GM13976 (cell line): ENCODE measurements at regions not wholly inside any gene's neighbourhood (a gene's known extent, or its start where the extent isn't known, plus 50 kb on each side); places are given as distances from the start of the nearest gene placed in this dataset.
"Not testable (repeated sequence)": the region's sequence is repeated elsewhere in the genome, so short reads cannot be mapped to it uniquely, and the experiment has no call there.

Experiments used
- DNase-seq: peaks from one replicate; pipeline ENCODE4 v3.0.0; 2012; ENCODE audit warnings: low spot score
- in situ Hi-C: fragments of 300-500 bp; cut with MboI; formaldehyde crosslinking; loops from one replicate; pipeline ENCODE4 v1.12.0; 2022; ENCODE audit warnings: low sequenced_read_pairs, mixed read lengths, inconsistent platforms; ENCODE audit not compliant: unreplicated experiment
- TF ChIP-seq, protein P1 (sequence below): IDR thresholded peaks from 2 replicates; pipeline ENCODE4 v1.5.1; 2012; ENCODE audit warnings: borderline replicate concordance, mild to moderate bottlenecking; ENCODE audit not compliant: insufficient read depth; ENCODE audit errors: extremely low read depth, missing control alignments, control extremely low read depth

DNA sequence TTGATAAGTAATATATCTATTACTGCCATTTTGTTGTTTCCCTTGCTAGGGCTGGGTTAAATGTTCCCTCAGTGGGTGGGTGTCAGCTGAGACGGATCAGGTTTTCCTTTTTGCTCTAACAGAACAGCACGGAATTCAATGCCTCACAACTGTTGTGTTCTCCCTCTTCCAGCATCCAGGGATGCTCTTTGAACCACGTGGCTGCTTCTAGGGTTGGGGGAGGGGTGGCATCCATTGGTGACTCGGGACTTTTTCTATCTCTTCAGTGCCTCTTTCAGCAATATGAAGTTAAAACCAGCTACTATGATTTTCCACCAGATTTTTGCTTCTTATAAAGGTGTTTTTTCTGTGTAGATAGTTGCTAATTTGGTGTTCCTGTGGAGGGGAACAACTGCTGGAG is 884.9 kb upstream of the FOXG1 start:
- TF ChIP-seq, protein P1, sequence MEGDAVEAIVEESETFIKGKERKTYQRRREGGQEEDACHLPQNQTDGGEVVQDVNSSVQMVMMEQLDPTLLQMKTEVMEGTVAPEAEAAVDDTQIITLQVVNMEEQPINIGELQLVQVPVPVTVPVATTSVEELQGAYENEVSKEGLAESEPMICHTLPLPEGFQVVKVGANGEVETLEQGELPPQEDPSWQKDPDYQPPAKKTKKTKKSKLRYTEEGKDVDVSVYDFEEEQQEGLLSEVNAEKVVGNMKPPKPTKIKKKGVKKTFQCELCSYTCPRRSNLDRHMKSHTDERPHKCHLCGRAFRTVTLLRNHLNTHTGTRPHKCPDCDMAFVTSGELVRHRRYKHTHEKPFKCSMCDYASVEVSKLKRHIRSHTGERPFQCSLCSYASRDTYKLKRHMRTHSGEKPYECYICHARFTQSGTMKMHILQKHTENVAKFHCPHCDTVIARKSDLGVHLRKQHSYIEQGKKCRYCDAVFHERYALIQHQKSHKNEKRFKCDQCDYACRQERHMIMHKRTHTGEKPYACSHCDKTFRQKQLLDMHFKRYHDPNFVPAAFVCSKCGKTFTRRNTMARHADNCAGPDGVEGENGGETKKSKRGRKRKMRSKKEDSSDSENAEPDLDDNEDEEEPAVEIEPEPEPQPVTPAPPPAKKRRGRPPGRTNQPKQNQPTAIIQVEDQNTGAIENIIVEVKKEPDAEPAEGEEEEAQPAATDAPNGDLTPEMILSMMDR, result no peak
- no peak for DNase-seq
- in situ Hi-C loops, result no loop called here

DNA sequence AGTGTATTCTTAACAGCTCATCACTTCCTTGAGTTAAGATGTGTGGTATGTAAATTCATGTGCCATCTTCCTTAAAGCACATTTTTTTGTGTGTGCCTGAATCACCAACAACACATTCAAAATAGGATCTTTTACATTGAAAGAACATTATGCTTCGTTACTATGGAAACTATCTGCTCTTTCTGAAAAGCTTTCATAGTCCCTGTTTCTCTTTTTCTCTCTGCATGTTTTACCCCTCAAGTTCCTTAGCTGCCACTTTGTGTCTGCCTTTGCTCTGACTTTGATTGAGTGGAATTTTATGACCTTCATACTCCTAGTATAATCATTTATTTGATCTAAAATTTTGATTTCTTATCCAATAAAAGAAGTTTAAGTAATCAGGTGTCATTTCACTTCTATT is 880.3 kb upstream of the FOXG1 start:
- DNase-seq, result no peak
- TF ChIP-seq, protein P1, result no peak
- in situ Hi-C loops, result no loop called here

DNA sequence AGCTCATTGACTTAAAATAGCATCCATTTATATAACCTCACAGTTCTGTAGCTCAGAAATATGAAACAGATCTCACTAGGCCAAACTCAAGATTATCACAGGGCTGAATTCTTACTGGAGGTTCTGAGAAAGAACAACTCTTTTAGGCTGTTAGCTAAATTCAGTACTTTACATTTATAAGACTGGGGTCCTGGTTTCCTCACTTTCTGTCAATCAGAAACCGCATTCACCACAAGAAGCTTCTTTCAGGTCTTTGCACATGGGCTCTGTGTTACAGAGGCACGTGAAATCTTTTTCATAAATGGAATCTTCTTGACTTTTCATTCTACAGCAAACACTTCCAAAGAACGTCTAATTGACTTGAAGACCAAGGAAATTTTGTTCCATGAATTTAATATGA is 876.3 kb upstream of the FOXG1 start:
- DNase-seq, result no peak
- in situ Hi-C loops, result no loop called here
- TF ChIP-seq, protein P1, result no peak

DNA sequence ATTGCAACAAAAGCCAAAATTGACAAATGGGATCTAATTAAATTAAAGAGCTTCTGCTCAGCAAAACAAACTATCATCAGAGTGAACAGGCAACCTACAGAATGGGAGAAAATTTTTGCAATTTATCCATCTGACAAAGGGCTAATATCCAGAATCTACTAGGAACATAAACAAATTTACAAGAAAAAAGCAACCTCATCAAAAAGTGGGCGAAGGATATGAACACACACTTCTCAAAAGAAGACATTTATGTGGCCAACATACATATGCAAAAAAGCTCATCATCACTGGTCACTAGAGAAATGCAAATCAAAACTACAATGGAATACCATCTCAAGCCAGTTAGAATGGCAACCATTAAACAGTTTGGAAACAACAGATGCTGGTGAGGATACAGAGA is 858.1 kb upstream of the FOXG1 start:
- in situ Hi-C loops, DNase-seq: not testable (repeated sequence)

DNA sequence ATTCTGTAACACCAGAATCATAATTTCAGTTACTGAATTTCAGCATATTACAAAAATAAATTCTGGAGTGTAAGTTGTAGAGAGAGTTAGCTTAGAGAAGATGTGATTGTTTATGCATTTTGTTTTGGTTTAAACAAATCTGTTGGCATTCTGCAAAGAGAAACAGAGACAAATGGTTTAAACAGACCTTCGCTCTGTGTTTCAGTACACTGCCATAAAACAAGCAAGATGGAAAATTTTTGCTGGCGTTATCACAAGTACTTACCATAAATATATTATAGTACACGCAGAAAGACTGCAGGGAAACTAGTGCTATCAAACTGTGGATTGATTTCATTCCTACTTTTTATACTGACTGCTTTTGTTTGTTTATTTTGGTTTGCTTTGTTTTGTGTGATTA is 850.3 kb upstream of the FOXG1 start:
- in situ Hi-C loops, result no loop called here
- DNase-seq, result no peak
- TF ChIP-seq, protein P1, result no peak

DNA sequence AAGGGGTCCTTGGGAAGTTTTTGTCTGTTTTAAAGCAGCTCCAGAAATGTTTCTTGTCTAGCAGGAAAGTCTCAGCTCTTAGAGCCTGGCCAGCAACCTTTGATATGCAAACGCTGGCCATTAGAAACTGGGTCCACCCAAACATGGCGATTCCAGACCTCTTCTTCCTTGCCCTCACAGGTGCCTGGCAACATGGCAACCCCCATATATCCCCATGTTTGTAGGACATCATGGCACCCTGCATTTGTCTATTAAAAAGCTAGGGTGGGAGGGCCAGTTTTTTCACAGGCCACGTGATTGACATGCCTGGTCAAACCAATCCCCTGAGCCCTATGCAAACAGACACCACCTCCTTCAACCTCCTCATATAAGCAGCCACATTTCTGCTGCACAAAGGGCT is 848.7 kb upstream of the FOXG1 start:
- in situ Hi-C loops, result no loop called here

DNA sequence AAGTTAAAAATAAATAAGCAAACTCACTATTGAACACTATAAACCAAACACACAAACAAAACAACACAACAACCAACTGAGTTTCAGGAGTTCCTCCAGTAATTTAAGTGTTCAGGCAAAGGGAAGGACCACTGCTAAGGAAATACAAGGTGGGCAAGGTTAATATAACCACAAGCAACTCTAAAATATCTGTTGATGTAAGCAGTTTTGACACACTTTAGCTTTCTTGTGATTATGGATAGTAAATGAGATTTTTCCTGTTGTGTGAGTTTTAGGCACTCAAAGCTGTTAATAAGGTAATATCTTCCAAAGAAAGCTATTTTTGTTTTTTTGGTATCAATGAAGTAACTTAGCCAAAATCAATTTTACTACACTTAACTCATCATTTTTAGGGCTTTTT is 839.1 kb upstream of the FOXG1 start:
- TF ChIP-seq, protein P1, result no peak
- in situ Hi-C loops, result no loop called here

More for the DNA sequence above, 848.7 kb upstream of the FOXG1 start:
- TF ChIP-seq, protein P1, result no peak
- DNase-seq, result no peak

More for the DNA sequence above, 839.1 kb upstream of the FOXG1 start:
- no peak for DNase-seq
